ENCODE measurements at regions not wholly inside any gene's neighbourhood (a gene's known extent, or its start where the extent isn't known, plus 50 kb on each side); places are given as distances from the start of the nearest gene placed in this dataset.

- DNase-seq = no peak
These were observed 97.4 kb upstream of the ITGA1 start for GRCh38 chr5:52690236-52690768.

DNA sequence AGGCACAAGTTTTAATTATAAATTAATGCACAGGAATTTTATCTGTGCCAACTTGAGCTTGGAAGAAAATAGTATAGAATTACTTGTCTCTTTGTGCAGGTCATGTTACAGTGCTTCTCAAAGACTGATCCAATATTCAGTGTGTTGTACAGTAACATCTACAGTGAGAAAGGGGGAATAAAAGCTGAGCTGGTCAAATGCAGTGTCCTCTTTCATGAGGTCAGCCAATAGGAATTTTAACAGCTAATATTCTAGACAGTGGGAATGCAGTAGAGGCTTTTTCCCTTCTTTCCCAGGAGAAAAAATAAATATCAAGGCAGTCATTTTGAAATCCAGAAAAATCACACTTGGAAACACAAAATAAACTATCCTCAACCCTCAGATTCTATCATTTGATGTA lies 95.7 kb upstream of the ITGA1 start:
- no peak for DNase-seq

- no peak for DNase-seq
These were observed 95.1 kb upstream of the ITGA1 start for GRCh38 chr5:52692606-52693005.

GRCh38 chr5:52693280-52693679 lies 94.4 kb upstream of the ITGA1 start:
- DNase-seq = no peak

DNA sequence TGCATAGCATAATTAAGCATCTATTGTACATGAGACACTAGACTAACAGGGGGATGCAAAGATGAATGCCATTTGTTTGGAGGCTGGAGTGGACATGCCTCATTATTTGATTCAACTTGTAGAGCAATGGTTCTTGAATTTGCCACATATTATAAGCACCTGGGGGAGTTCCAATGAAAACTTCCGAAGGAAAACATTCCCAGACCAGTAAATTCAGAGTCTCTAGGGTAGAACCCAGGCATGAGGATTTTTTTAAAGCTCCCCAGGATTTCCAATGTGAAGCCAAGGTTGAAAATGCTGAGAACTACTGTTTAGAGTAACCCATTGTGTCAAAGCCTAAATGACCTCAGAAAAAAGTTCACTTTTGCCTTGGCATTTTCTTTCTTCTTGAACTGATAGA lies 93.9 kb upstream of the ITGA1 start:
- DNase-seq = no peak

DNA sequence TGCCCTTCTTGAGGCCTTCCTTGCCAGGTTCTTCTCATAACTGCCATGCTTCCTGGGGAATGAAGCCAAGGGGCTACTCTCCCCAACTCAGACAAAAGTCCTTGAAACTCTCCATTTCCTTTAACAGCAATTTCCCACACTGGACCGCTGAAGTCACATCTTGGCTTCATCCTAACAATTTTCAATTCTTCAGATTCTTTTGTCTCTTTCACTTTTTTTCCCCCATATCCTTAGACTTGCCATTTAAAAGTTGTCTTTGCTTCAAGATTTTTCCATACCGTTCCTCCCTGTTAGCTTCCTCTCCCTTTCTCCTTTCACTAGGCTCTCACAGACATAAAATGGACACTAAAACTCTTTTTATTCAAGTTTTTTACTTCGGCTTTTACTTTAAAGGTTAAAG lies 93.1 kb upstream of the ITGA1 start:
- no peak for DNase-seq

- DNase-seq = no peak
These were observed 84.8 kb upstream of the ITGA1 start for GRCh38 chr5:52702877-52703276.

GRCh38 chr5:52703321-52703720 lies 84.4 kb upstream of the ITGA1 start:
- DNase-seq = no peak

DNA sequence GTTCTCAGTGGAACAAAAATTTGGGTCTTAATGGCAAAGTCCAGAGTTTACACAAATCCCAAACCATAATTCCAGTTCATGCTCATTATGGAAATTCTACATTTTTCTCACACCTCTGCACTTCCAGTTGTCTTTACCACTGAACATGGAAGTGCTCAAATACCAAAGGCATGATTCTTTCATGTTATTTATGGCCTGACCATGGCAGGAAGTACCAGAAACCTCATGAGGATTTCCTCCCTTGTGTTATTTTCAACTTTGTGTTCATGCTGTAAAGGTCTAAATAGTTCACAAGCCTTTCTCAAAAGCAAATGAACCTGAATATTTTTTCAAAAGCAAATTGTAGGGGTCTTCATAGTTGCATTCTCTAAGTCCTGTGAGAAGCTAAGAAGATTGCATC lies 82.0 kb upstream of the ITGA1 start:
- DNase-seq = no peak

- no peak for DNase-seq
These were observed 80.9 kb upstream of the ITGA1 start for GRCh38 chr5:52706775-52707174.

DNA sequence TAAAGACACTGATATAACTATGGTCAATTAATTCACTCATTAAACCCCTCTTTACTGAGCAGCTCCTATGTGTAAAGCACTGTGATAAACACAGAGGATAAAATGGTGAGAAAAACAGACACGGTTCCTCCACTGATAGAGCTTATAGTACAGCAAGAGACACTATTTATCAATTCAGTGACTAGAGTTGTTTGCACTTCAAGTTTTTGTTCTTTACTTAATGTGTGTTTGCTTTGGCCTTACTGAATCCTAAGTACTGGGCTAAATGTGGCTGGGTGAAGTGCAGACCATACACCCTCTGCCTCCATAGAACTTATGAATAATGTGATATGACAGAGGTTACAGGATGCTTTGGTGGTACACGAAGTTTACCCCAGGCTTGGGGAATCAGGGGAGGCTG lies 80.1 kb upstream of the ITGA1 start:
- no peak for DNase-seq

GRCh38 chr5:52708463-52708862 lies 79.3 kb upstream of the ITGA1 start:
- DNase-seq = no peak

- no peak for DNase-seq
These were observed 78.4 kb upstream of the ITGA1 start for GRCh38 chr5:52709167-52709925.

GRCh38 chr5:52710310-52710971 lies 77.3 kb upstream of the ITGA1 start:
- DNase-seq = no peak

GRCh38 chr5:52710972-52711596 lies 76.6 kb upstream of the ITGA1 start:
- DNase-seq = no peak

DNA sequence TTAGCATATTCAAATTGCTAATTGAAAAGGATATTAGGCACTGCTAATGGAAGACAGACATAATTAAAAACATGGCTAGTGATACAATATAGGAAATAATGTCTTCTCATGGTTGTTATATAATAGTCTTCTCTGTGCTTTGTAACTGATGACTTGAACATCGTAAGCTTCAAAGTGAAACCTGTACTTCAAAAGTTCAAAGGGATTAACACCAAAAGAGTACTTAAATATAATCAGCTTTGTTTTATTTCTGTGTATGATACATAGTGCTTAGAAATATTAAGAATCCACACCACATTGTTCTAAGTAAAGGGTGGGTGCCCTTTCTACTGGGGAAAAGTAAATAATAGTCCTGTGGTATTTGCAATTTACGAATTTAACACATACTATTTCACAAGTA lies 75.4 kb upstream of the ITGA1 start:
- no peak for DNase-seq

- DNase-seq = peak; percentile 73
These were observed 62.5 kb upstream of the ITGA1 start for GRCh38 chr5:52725065-52725746.

DNA sequence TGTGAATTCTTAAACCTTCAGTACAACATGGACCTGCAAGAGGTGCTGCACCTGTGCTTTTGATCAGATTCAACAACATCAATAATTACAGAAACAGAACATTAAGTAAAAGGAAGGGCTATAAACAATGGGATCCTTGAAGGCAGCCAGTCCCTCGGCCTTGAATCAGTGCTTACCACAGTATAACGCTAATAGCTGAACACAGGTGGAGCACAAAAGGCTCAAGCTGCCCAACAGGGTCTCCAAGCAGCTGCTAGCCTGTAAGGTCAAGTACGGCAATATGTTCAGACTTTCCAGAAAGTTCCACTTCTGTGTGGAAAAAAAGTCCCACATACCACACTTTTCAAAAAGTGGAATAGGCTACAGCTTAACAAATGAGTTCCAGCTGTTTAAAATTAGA lies 61.9 kb upstream of the ITGA1 start:
- no peak for DNase-seq

GRCh38 chr5:52727020-52727419 lies 60.7 kb upstream of the ITGA1 start:
- DNase-seq = no peak

GRCh38 chr5:52727576-52727975 lies 60.1 kb upstream of the ITGA1 start:
- DNase-seq = no peak

GRCh38 chr5:52728224-52728623 lies 59.5 kb upstream of the ITGA1 start:
- no peak for DNase-seq

- no peak for DNase-seq
These were observed 59.0 kb upstream of the ITGA1 start for GRCh38 chr5:52728686-52729085.

DNA sequence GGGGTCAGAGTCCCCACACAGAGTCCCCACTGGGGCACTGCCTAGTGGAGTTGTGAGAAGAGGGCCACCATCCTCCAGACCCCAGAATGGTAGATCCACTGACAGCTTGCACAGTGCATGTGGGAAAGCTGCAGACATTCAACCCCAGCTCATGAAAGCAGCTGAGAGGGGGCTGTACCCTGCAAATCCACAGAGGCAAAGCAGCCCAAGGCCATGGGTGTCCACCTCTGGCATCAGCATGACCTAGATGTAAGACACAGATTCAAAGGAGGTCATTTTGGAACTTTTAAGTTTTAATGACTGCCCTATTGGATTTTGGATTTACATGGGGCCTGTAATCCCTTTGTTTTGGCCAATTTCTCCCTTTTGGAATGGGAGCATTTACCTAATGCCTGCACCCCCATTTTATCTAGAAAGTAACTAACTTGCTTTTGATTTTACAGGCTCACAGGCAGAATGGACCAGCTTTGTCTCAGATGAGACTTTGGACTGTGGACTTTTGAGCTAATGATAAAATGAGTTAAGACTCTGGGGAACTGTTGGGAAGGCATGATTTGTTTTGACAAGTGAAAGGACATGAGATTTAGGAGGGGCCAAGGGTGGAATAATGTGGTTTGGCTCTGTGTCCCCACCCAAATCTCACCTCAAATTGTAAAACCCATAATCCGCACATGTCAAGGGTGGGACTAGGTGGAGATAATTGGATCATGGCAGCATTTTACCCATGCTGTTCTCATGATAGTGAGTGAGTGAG lies 56.3 kb upstream of the ITGA1 start:
- no peak for DNase-seq

Data from CD4-positive, alpha-beta T cell treated with Interleukin-15 for 1 hour (primary cell).